ENCODE measurements at regions not wholly inside any gene's neighbourhood (a gene's known extent, or its start where the extent isn't known, plus 50 kb on each side); places are given as distances from the start of the nearest gene placed in this dataset.

GRCh38 chr20:4095639-4096038, 53.0 kb upstream of the SMOX start:
- TF ChIP-seq EGR1 (IDR thresholded peaks at IDR 0.05) (no peak), RAD21 (IDR thresholded peaks at IDR 0.05; ENCODE audit: low read depth) (no peak), TCF12 (IDR thresholded peaks at IDR 0.05; ENCODE audit: low read depth) (no peak), NFIC (IDR thresholded peaks at IDR 0.05) (no peak), USF1 (IDR thresholded peaks at IDR 0.05) (no peak), YY1 (IDR thresholded peaks at IDR 0.05; ENCODE audit: low read depth) (no peak), REST (IDR thresholded peaks at IDR 0.05; ENCODE audit: low read depth) (no peak), EP300 (IDR thresholded peaks at IDR 0.05; ENCODE audit: borderline replicate concordance) (no peak), FOXM1 (IDR thresholded peaks at IDR 0.05; ENCODE audit: borderline replicate concordance, low read depth) (no peak), MAX (IDR thresholded peaks at IDR 0.05) (no peak), TAF1 (IDR thresholded peaks at IDR 0.05; ENCODE audit: low read depth) (no peak)

Measured in Ishikawa (cell line).